ENCODE measurements at regions not wholly inside any gene's neighbourhood (a gene's known extent, or its start where the extent isn't known, plus 50 kb on each side); places are given as distances from the start of the nearest gene placed in this dataset.
A peak's percentile ranks its signal among the peaks of the same experiment; 100 is the strongest.

- no peak for TF ChIP-seq CTCF (IDR thresholded peaks at IDR 0.05)
- ATAC-seq (no peak), DNase-seq (no peak)
- H3K36me3 ChIP-seq (ENCODE audit: low read depth), result no peaks in the 10 kb centered on the region
- no peaks in the 10 kb centered on the region for H3K4me1 ChIP-seq (ENCODE audit: low read depth)
- no peak overlapping the region for H3K4me3 ChIP-seq
- no peaks in the 10 kb centered on the region for H3K9me3 ChIP-seq
- intact Hi-C loops (cut with DNase I, micrococcal nuclease), result no loop called here
Observed at GRCh38 chr13:78024996-78025395, 106.4 kb upstream of the EDNRB start.

- DNase-seq, result peak in 1 of 3 donors; percentile 21
- H3K4me3 ChIP-seq, result no peak overlapping the region
- H3K36me3 ChIP-seq (ENCODE audit: low read depth), result no peaks in the 10 kb centered on the region
- H3K4me1 ChIP-seq (ENCODE audit: low read depth), result no peaks in the 10 kb centered on the region
- TF ChIP-seq CTCF (IDR thresholded peaks at IDR 0.05), result no peak
- H3K9me3 ChIP-seq, result peaks cover 9% of the 10 kb centered on the region
- intact Hi-C loops (cut with DNase I, micrococcal nuclease), result no loop called here
- peak; percentile 63 for ATAC-seq
Observed at GRCh38 chr13:78022164-78022877, 103.7 kb upstream of the EDNRB start.

GRCh38 chr13:78020861-78021260 is 102.2 kb upstream of the EDNRB start:
- peaks cover 9% of the 10 kb centered on the region for H3K9me3 ChIP-seq
- H3K4me3 ChIP-seq, result no peak overlapping the region
- TF ChIP-seq CTCF (IDR thresholded peaks at IDR 0.05), result no peak
- ATAC-seq (no peak), DNase-seq (no peak)
- no peaks in the 10 kb centered on the region for H3K4me1 ChIP-seq (ENCODE audit: low read depth)
- intact Hi-C loops (cut with DNase I, micrococcal nuclease), result no loop called here
- H3K36me3 ChIP-seq (ENCODE audit: low read depth), result no peaks in the 10 kb centered on the region

GRCh38 chr13:78015782-78016181 is 97.2 kb upstream of the EDNRB start:
- no peaks in the 10 kb centered on the region for H3K4me1 ChIP-seq (ENCODE audit: low read depth)
- H3K4me3 ChIP-seq, result no peak overlapping the region
- no peaks in the 10 kb centered on the region for H3K36me3 ChIP-seq (ENCODE audit: low read depth)
- TF ChIP-seq CTCF (IDR thresholded peaks at IDR 0.05), result no peak
- ATAC-seq, result no peak
- intact Hi-C loops (cut with DNase I, micrococcal nuclease), result no loop called here
- DNase-seq, result no peak
- H3K9me3 ChIP-seq, result peaks cover 9% of the 10 kb centered on the region

- H3K36me3 ChIP-seq (ENCODE audit: low read depth), result no peaks in the 10 kb centered on the region
- H3K4me1 ChIP-seq (ENCODE audit: low read depth), result no peaks in the 10 kb centered on the region
- no peak overlapping the region for H3K4me3 ChIP-seq
- no peak for TF ChIP-seq CTCF (IDR thresholded peaks at IDR 0.05)
- H3K9me3 ChIP-seq, result no peaks in the 10 kb centered on the region
- ATAC-seq (no peak), DNase-seq (no peak)
- intact Hi-C loops (cut with DNase I, micrococcal nuclease), result no loop called here
Observed at GRCh38 chr13:78012046-78012445, 93.4 kb upstream of the EDNRB start.

GRCh38 chr13:78004821-78005220 is 86.2 kb upstream of the EDNRB start:
- H3K9me3 ChIP-seq, result peaks cover 12% of the 10 kb centered on the region
- DNase-seq (no peak), ATAC-seq (no peak)
- no peak overlapping the region for H3K4me3 ChIP-seq
- no peaks in the 10 kb centered on the region for H3K4me1 ChIP-seq (ENCODE audit: low read depth)
- no peaks in the 10 kb centered on the region for H3K36me3 ChIP-seq (ENCODE audit: low read depth)
- no peak for TF ChIP-seq CTCF (IDR thresholded peaks at IDR 0.05)
- intact Hi-C loops (cut with DNase I, micrococcal nuclease), result no loop called here

Data from mucosa of descending colon (tissue), 3 donors.